GM18873 (cell line): ENCODE measurements at regions not wholly inside any gene's neighbourhood (a gene's known extent, or its start where the extent isn't known, plus 50 kb on each side); places are given as distances from the start of the nearest gene placed in this dataset.

ENCODE experiments used
- ATAC-seq: cut with Tn5 transposase; IDR thresholded peaks from one replicate; pipeline ENCODE4 v1.9.1; 2021; ENCODE audit warnings: mild to moderate bottlenecking, moderate library complexity, moderate number of reproducible peaks; ENCODE audit not compliant: unreplicated experiment, low FRiP score

GRCh38 chr5:164824671-164825070 is 1319.3 kb downstream of the MAT2B start:
- no peak for ATAC-seq

GRCh38 chr5:164832516-164832915 is 1327.1 kb downstream of the MAT2B start:
- no peak for ATAC-seq

GRCh38 chr5:164844348-164844747 is 1338.9 kb downstream of the MAT2B start:
- no peak for ATAC-seq

GRCh38 chr5:164860896-164861295 is 1355.5 kb downstream of the MAT2B start:
- ATAC-seq, result no peak

GRCh38 chr5:164861610-164862009 is 1356.2 kb downstream of the MAT2B start:
- ATAC-seq, result no peak

GRCh38 chr5:164868761-164869160 is 1363.3 kb downstream of the MAT2B start:
- no peak for ATAC-seq

GRCh38 chr5:164869325-164869724 is 1363.9 kb downstream of the MAT2B start:
- ATAC-seq, result no peak

- no peak for ATAC-seq
Measured at GRCh38 chr5:164876793-164877192, 1371.4 kb downstream of the MAT2B start.

- ATAC-seq, result no peak
Measured at GRCh38 chr5:164881442-164881841, 1376.0 kb downstream of the MAT2B start.

- ATAC-seq, result no peak
Measured at GRCh38 chr5:164885179-164885578, 1379.8 kb downstream of the MAT2B start.

GRCh38 chr5:164893071-164893470 is 1387.7 kb downstream of the MAT2B start:
- ATAC-seq, result no peak

GRCh38 chr5:164898705-164899104 is 1393.3 kb downstream of the MAT2B start:
- no peak for ATAC-seq

GRCh38 chr5:164909673-164910072 is 1404.3 kb downstream of the MAT2B start:
- no peak for ATAC-seq

GRCh38 chr5:164921722-164922121 is 1416.3 kb downstream of the MAT2B start:
- ATAC-seq, result no peak

GRCh38 chr5:164934039-164934438 is 1428.6 kb downstream of the MAT2B start:
- no peak for ATAC-seq

- ATAC-seq, result no peak
Measured at GRCh38 chr5:164934561-164934960, 1429.1 kb downstream of the MAT2B start.

- no peak for ATAC-seq
Measured at GRCh38 chr5:164941132-164941531, 1435.7 kb downstream of the MAT2B start.

- ATAC-seq, result no peak
Measured at GRCh38 chr5:164950927-164951326, 1445.5 kb downstream of the MAT2B start.

GRCh38 chr5:164951570-164951969 is 1446.2 kb downstream of the MAT2B start:
- ATAC-seq, result no peak

GRCh38 chr5:164958688-164959087 is 1453.3 kb downstream of the MAT2B start:
- no peak for ATAC-seq

GRCh38 chr5:164959761-164960160 is 1454.3 kb downstream of the MAT2B start:
- no peak for ATAC-seq

- ATAC-seq, result no peak
Measured at GRCh38 chr5:164962329-164962961, 1457.0 kb downstream of the MAT2B start.

GRCh38 chr5:164966611-164967010 is 1461.2 kb downstream of the MAT2B start:
- no peak for ATAC-seq
